ENCODE measurements at regions not wholly inside any gene's neighbourhood (a gene's known extent, or its start where the extent isn't known, plus 50 kb on each side); places are given as distances from the start of the nearest gene placed in this dataset.
"Not testable (repeated sequence)": the region's sequence is repeated elsewhere in the genome, so short reads cannot be mapped to it uniquely, and the experiment has no call there.

- DNase-seq (ENCODE audit: low read depth in 1 of 2, low spot score in 1 of 2) = no peak
These were observed 69.5 kb upstream of the VGLL4 start for GRCh38 chr3:11713171-11713570.

GRCh38 chr3:11712646-11713045, 68.9 kb upstream of the VGLL4 start:
- no peak for DNase-seq (ENCODE audit: low read depth in 1 of 2, low spot score in 1 of 2)

GRCh38 chr3:11711876-11712275, 68.2 kb upstream of the VGLL4 start:
- DNase-seq (ENCODE audit: low read depth in 1 of 2, low spot score in 1 of 2) = no peak

GRCh38 chr3:11709782-11710181, 66.1 kb upstream of the VGLL4 start:
- no peak for DNase-seq (ENCODE audit: low read depth in 1 of 2, low spot score in 1 of 2)

- not testable (repeated sequence) for DNase-seq (ENCODE audit: low read depth in 1 of 2, low spot score in 1 of 2)
These were observed 63.4 kb upstream of the VGLL4 start for GRCh38 chr3:11707084-11707483.

GRCh38 chr3:11706604-11707003, 62.9 kb upstream of the VGLL4 start:
- no peak for DNase-seq (ENCODE audit: low read depth in 1 of 2, low spot score in 1 of 2)

GRCh38 chr3:11705049-11705448, 61.3 kb upstream of the VGLL4 start:
- DNase-seq (ENCODE audit: low read depth in 1 of 2, low spot score in 1 of 2) = no peak

- DNase-seq (ENCODE audit: low read depth in 1 of 2, low spot score in 1 of 2) = no peak
These were observed 59.4 kb upstream of the VGLL4 start for GRCh38 chr3:11703146-11703545.

- no peak for DNase-seq (ENCODE audit: low read depth in 1 of 2, low spot score in 1 of 2)
These were observed 55.3 kb upstream of the VGLL4 start for GRCh38 chr3:11699083-11699427.

- no peak for DNase-seq (ENCODE audit: low read depth in 1 of 2, low spot score in 1 of 2)
These were observed 54.8 kb upstream of the VGLL4 start for GRCh38 chr3:11698326-11699082.

GRCh38 chr3:11697701-11698100, 54.0 kb upstream of the VGLL4 start:
- no peak for DNase-seq (ENCODE audit: low read depth in 1 of 2, low spot score in 1 of 2)

- DNase-seq (ENCODE audit: low read depth in 1 of 2, low spot score in 1 of 2) = no peak
These were observed 52.3 kb upstream of the VGLL4 start for GRCh38 chr3:11696054-11696453.

Measured in activated T-helper 1 cell treated with anti-CD3 and anti-CD28 coated beads, Interleukin-2, amount 50 U/mL, for 16 hours (primary cell).